ENCODE measurements at regions not wholly inside any gene's neighbourhood (a gene's known extent, or its start where the extent isn't known, plus 50 kb on each side); places are given as distances from the start of the nearest gene placed in this dataset.

DNA sequence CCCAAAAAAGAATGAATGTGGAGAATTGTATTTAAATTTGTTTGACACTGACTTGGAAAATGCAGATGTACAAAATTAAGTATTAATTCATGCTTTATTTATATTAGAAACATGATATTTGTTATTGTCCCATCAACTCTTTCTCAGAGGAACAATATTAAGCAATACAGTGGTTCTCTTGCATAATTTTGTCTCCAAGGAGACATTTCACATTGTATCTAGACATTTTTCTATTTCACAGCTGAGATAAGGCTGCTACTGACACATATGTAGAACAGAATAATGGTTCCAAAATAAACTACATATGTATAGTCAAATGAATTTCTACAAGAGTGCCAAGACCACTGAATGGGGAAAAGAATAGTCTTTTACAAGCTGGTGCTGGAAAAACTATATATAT, 427.9 kb upstream of the SPANXN1 start:
- in situ Hi-C loops (cut with MboI; ENCODE audit: low sequenced_read_pairs), result no loop called here
- Histone ChIP-seq H3K9me3 (no peaks in the 10 kb centered on the region), H3K27me3 (ENCODE audit: low read depth) (no peaks in the 10 kb centered on the region), H3K4me3 (no peak overlapping the region), H3K36me3 (replicated peaks) (no peaks in the 10 kb centered on the region), H3K4me1 (no peaks in the 10 kb centered on the region)
- no peak for DNase-seq (ENCODE audit: low spot score in 2 of 2)

DNA sequence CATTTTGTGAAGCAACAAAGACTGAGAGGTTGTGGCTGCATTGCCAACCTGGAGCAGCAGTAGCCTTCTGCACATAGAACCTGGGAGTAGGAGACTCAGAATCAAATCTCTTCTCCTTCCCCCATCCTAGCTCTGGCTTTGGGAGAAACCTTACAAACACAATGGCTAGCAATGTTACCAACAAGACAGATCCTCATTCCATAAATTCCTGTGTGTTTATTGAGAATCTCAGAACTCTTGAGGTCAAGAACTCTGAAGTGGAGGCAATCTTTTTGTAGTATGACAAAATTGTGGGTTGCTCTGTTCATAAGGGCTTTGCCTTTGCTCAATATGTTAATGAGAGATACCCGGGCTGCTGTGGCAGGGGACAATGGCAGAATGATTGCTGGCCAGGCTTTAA, 406.7 kb upstream of the SPANXN1 start:
- no peaks in the 10 kb centered on the region for H3K4me1 ChIP-seq
- no peaks in the 10 kb centered on the region for H3K27me3 ChIP-seq (ENCODE audit: low read depth)
- H3K9me3 ChIP-seq, result no peaks in the 10 kb centered on the region; the same call in 1 of the 2 replicates
- in situ Hi-C loops (cut with MboI; ENCODE audit: low sequenced_read_pairs), result no loop called here
- no peaks in the 10 kb centered on the region for H3K36me3 ChIP-seq (replicated peaks)
- no peak for DNase-seq (ENCODE audit: low spot score in 2 of 2)
- H3K4me3 ChIP-seq, result no peak overlapping the region

DNA sequence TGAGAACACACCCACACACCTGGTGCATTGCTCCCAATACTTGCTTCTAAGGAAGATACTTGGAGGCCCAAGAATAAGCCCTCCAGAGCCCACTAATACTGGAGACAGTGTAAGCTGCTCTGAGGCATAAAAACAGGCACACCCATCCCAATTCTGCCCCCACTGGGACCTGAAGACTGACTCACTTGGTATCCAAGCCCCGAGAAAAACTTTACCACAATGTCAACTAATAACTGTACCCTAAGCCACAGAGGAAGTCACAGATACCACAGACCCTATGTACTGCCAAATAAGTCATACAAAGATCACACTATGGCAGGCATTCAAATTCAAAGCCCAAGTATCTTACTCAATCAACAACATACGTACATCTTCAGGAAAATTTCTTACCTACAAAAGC, 398.2 kb upstream of the SPANXN1 start:
- in situ Hi-C loops (cut with MboI; ENCODE audit: low sequenced_read_pairs), result no loop called here
- DNase-seq (ENCODE audit: low spot score in 2 of 2), result no peak
- no peaks in the 10 kb centered on the region for H3K9me3 ChIP-seq

DNA sequence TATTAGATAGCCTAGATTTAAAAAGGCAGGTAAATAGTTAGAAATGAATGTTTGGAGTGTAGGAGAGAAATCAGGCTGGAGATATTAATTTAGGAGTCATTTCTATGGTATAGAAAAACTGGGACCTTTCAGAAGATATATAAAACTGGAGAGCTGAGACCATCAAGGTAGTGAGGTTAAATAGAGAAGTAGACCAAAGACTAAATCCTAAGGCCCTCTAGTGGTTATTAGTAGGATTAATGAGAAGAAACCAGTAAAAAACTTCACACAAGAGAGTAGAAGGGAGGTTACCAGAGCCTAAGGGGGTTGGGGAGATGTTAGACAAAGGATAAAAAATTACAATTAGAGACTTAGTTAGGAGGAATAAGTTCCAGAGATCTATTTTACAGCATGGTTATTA, 351.0 kb upstream of the SPANXN1 start:
- DNase-seq (ENCODE audit: low spot score in 2 of 2), result peak in 1 of 2 experiments; percentile 4
- Histone ChIP-seq H3K4me3 (no peak overlapping the region), H3K9me3 (no peaks in the 10 kb centered on the region), H3K27me3 (ENCODE audit: low read depth) (no peaks in the 10 kb centered on the region), H3K36me3 (replicated peaks) (no peaks in the 10 kb centered on the region), H3K4me1 (no peaks in the 10 kb centered on the region)
- in situ Hi-C loops (cut with MboI; ENCODE audit: low sequenced_read_pairs), result no loop called here

More for the DNA sequence above, 398.2 kb upstream of the SPANXN1 start:
- no peaks in the 10 kb centered on the region for H3K4me1 ChIP-seq
- H3K36me3 ChIP-seq (replicated peaks), result no peaks in the 10 kb centered on the region
- no peaks in the 10 kb centered on the region for H3K27me3 ChIP-seq (ENCODE audit: low read depth)
- H3K4me3 ChIP-seq, result no peak overlapping the region

DNA sequence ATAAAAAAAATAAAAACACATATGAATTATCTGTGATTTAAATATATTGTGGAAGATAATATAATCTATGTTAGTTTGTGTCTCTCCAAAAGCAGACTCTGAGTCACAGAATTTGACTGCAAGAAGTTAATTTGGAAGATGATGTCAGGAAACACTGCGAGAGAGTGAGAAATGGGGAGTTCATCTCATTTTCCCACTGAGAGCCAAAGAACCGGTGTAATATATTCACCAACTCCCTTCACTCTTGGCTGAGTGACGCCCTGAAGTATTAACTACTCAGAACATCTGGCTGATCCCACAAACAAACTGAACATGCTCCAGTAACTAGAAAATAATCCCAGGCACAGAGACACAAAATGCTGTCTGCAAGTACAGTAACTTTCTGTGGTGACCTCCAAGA, 345.8 kb upstream of the SPANXN1 start:
- Histone ChIP-seq H3K27me3 (ENCODE audit: low read depth) (no peaks in the 10 kb centered on the region), H3K36me3 (replicated peaks) (no peaks in the 10 kb centered on the region), H3K4me1 (no peaks in the 10 kb centered on the region), H3K4me3 (no peak overlapping the region), H3K9me3 (no peaks in the 10 kb centered on the region)
- in situ Hi-C loops (cut with MboI; ENCODE audit: low sequenced_read_pairs), result no loop called here
- DNase-seq (ENCODE audit: low spot score in 2 of 2), result no peak

DNA sequence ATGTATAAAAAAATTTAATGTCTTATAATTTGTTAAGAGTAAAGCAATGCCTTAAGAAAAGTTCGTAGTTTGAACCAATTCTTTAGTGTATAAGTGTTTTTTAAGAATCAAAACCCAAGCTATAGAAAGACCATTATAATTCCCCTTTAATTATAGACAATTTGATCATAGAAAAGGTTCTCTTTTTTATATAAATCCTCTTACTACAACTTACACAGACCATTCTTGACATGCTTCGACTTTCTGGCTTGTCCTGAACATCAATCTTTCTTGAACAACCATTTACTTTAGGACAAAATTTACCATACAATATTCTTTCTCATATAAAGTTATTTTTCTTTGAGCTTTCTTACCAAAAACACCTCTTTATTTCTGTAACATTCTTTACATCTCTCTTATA, 330.5 kb upstream of the SPANXN1 start:
- Histone ChIP-seq H3K4me1 (no peaks in the 10 kb centered on the region), H3K9me3 (no peaks in the 10 kb centered on the region), H3K4me3 (no peak overlapping the region), H3K27me3 (ENCODE audit: low read depth) (no peaks in the 10 kb centered on the region), H3K36me3 (replicated peaks) (no peaks in the 10 kb centered on the region)
- in situ Hi-C loops (cut with MboI; ENCODE audit: low sequenced_read_pairs), result no loop called here
- DNase-seq (ENCODE audit: low spot score in 2 of 2), result no peak

DNA sequence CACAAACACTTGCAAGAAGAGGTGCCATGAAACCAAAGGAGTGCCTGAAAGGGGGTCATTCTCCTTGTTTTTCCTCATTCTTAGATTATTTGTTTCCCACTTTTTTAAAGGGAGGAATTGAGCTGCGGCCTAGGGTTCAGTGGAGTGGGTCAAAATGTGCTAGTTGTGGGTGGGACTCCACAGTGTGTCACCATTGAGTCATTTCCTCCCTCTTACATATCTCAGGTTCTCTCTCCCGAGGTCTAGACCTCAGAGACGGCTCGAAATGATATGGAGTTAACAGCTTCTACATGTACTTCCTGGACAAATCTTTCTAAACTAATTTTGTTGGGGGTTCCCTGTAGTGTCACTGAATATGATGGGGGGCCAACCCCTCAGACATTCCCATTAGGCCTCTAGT, 328.4 kb upstream of the SPANXN1 start:
- no peaks in the 10 kb centered on the region for H3K4me1 ChIP-seq
- H3K9me3 ChIP-seq, result no peaks in the 10 kb centered on the region
- in situ Hi-C loops (cut with MboI; ENCODE audit: low sequenced_read_pairs), result no loop called here
- no peaks in the 10 kb centered on the region for H3K27me3 ChIP-seq (ENCODE audit: low read depth)
- H3K36me3 ChIP-seq (replicated peaks), result no peaks in the 10 kb centered on the region
- no peak for DNase-seq (ENCODE audit: low spot score in 2 of 2)
- H3K4me3 ChIP-seq, result no peak overlapping the region

DNA sequence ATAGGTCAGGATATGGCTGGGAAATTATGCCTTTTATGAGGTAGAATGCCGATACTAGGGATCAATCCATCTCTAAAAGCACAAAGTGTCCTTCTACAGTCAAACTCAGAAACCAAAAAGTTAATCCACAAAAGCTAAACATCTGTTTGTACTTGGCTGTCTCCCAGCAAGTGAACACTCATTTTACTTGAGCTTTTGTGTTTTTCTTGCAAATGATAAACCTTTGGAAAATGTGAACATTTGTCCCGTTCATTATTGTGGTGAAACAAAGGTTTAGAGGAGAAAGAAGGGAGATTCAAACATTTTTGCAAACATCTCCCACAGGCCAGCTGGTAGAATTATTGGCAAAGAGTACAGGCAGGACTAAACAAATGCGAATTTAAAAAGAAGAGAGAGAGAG, 300.6 kb upstream of the SPANXN1 start:
- Histone ChIP-seq H3K27me3 (ENCODE audit: low read depth) (no peaks in the 10 kb centered on the region), H3K4me1 (no peaks in the 10 kb centered on the region), H3K36me3 (replicated peaks) (no peaks in the 10 kb centered on the region), H3K4me3 (no peak overlapping the region), H3K9me3 (no peaks in the 10 kb centered on the region)
- in situ Hi-C loops (cut with MboI; ENCODE audit: low sequenced_read_pairs), result no loop called here
- no peak for DNase-seq (ENCODE audit: low spot score in 2 of 2)
